HG03280 (cell line): ENCODE measurements at regions not wholly inside any gene's neighbourhood (a gene's known extent, or its start where the extent isn't known, plus 50 kb on each side); places are given as distances from the start of the nearest gene placed in this dataset.

Experiments
- ATAC-seq: cut with Tn5 transposase; IDR thresholded peaks from one replicate; pipeline ENCODE4 v1.9.1; 2021; ENCODE audit warnings: mild to moderate bottlenecking, moderate library complexity; ENCODE audit not compliant: unreplicated experiment

- no peak for ATAC-seq
Measured at GRCh38 chr13:85314686-85315085, 484.5 kb downstream of the SLITRK6 start.

- no peak for ATAC-seq
Measured at GRCh38 chr13:85313761-85314503, 485.3 kb downstream of the SLITRK6 start.

- ATAC-seq: no peak
Measured at GRCh38 chr13:85312071-85312470, 487.1 kb downstream of the SLITRK6 start.

GRCh38 chr13:85303630-85304029 lies 495.6 kb downstream of the SLITRK6 start:
- no peak for ATAC-seq

- ATAC-seq: no peak
Measured at GRCh38 chr13:85298387-85298924, 500.8 kb downstream of the SLITRK6 start.

GRCh38 chr13:85288698-85289097 lies 510.5 kb downstream of the SLITRK6 start:
- no peak for ATAC-seq

GRCh38 chr13:85287528-85287927 lies 511.7 kb downstream of the SLITRK6 start:
- no peak for ATAC-seq

GRCh38 chr13:85286081-85286480 lies 513.1 kb downstream of the SLITRK6 start:
- no peak for ATAC-seq

GRCh38 chr13:85284349-85284748 lies 514.9 kb downstream of the SLITRK6 start:
- no peak for ATAC-seq

- no peak for ATAC-seq
Measured at GRCh38 chr13:85283408-85283807, 515.8 kb downstream of the SLITRK6 start.

GRCh38 chr13:85282876-85283275 lies 516.3 kb downstream of the SLITRK6 start:
- no peak for ATAC-seq

- no peak for ATAC-seq
Measured at GRCh38 chr13:85278851-85279250, 520.4 kb downstream of the SLITRK6 start.

- no peak for ATAC-seq
Measured at GRCh38 chr13:85277748-85278147, 521.5 kb downstream of the SLITRK6 start.

GRCh38 chr13:85266771-85267170 lies 532.4 kb downstream of the SLITRK6 start:
- ATAC-seq: no peak

- no peak for ATAC-seq
Measured at GRCh38 chr13:85266331-85266730, 532.9 kb downstream of the SLITRK6 start.

GRCh38 chr13:85265296-85265695 lies 533.9 kb downstream of the SLITRK6 start:
- ATAC-seq: no peak

- ATAC-seq: no peak
Measured at GRCh38 chr13:85262499-85262898, 536.7 kb downstream of the SLITRK6 start.

GRCh38 chr13:85261757-85262346 lies 537.4 kb downstream of the SLITRK6 start:
- ATAC-seq: no peak

- ATAC-seq: no peak
Measured at GRCh38 chr13:85260896-85261295, 538.3 kb downstream of the SLITRK6 start.

GRCh38 chr13:85255978-85256377 lies 543.2 kb downstream of the SLITRK6 start:
- ATAC-seq: no peak

- ATAC-seq: no peak
Measured at GRCh38 chr13:85254641-85255040, 544.6 kb downstream of the SLITRK6 start.

GRCh38 chr13:85249151-85249550 lies 550.1 kb downstream of the SLITRK6 start:
- ATAC-seq: no peak
